Mesenteric fat pad (tissue), 1 donor: ENCODE measurements at regions not wholly inside any gene's neighbourhood (a gene's known extent, or its start where the extent isn't known, plus 50 kb on each side); places are given as distances from the start of the nearest gene placed in this dataset.
"Not testable (repeated sequence)": the region's sequence is repeated elsewhere in the genome, so short reads cannot be mapped to it uniquely, and the experiment has no call there.

Experiments used
- DNase-seq: peaks from one replicate; pipeline ENCODE4 v3.0.0-alpha.2; 2020; ENCODE audit warnings: low spot score
- donor health status: DM: yes; HTN: yes; CAD: no.

GRCh38 chr21:35437941-35438340 lies 388.8 kb upstream of the RUNX1 start:
- no peak for DNase-seq

GRCh38 chr21:35436899-35437298 lies 387.8 kb upstream of the RUNX1 start:
- no peak for DNase-seq

- not testable (repeated sequence) for DNase-seq
Measured at GRCh38 chr21:35432601-35433000, 383.5 kb upstream of the RUNX1 start.

GRCh38 chr21:35430260-35430659 lies 381.2 kb upstream of the RUNX1 start:
- DNase-seq: no peak

- no peak for DNase-seq
Measured at GRCh38 chr21:35428937-35429336, 379.8 kb upstream of the RUNX1 start.

GRCh38 chr21:35428489-35428888 lies 379.4 kb upstream of the RUNX1 start:
- DNase-seq: no peak

GRCh38 chr21:35428001-35428320 lies 378.9 kb upstream of the RUNX1 start:
- no peak for DNase-seq

GRCh38 chr21:35427320-35428000 lies 378.4 kb upstream of the RUNX1 start:
- DNase-seq: no peak

- DNase-seq: no peak
Measured at GRCh38 chr21:35426897-35427296, 377.8 kb upstream of the RUNX1 start.

- no peak for DNase-seq
Measured at GRCh38 chr21:35426469-35426868, 377.4 kb upstream of the RUNX1 start.

GRCh38 chr21:35424122-35424521 lies 375.0 kb upstream of the RUNX1 start:
- no peak for DNase-seq

GRCh38 chr21:35423709-35424108 lies 374.6 kb upstream of the RUNX1 start:
- no peak for DNase-seq

- no peak for DNase-seq
Measured at GRCh38 chr21:35422011-35422410, 372.9 kb upstream of the RUNX1 start.

GRCh38 chr21:35421221-35421620 lies 372.1 kb upstream of the RUNX1 start:
- DNase-seq: no peak

GRCh38 chr21:35420656-35421055 lies 371.6 kb upstream of the RUNX1 start:
- no peak for DNase-seq

- DNase-seq: no peak
Measured at GRCh38 chr21:35417762-35418161, 368.7 kb upstream of the RUNX1 start.

- DNase-seq: no peak
Measured at GRCh38 chr21:35416866-35417489, 367.9 kb upstream of the RUNX1 start.

GRCh38 chr21:35414507-35415139 lies 365.5 kb upstream of the RUNX1 start:
- DNase-seq: no peak

GRCh38 chr21:35414056-35414455 lies 365.0 kb upstream of the RUNX1 start:
- DNase-seq: no peak

GRCh38 chr21:35412231-35412630 lies 363.1 kb upstream of the RUNX1 start:
- no peak for DNase-seq

GRCh38 chr21:35411434-35411833 lies 362.3 kb upstream of the RUNX1 start:
- no peak for DNase-seq

- DNase-seq: no peak
Measured at GRCh38 chr21:35410656-35411055, 361.6 kb upstream of the RUNX1 start.

- DNase-seq: no peak
Measured at GRCh38 chr21:35410123-35410522, 361.0 kb upstream of the RUNX1 start.
